A673 (cell line): ENCODE measurements at regions not wholly inside any gene's neighbourhood (a gene's known extent, or its start where the extent isn't known, plus 50 kb on each side); places are given as distances from the start of the nearest gene placed in this dataset.

Source experiments
- EZH2 ChIP-seq: fragments of 200-600 bp; sonication (generic); IDR thresholded peaks from 2 replicates; pipeline ENCODE4 v1.6.1; 2017; ENCODE audit warnings: borderline replicate concordance, low read depth, mild to moderate bottlenecking, mixed read lengths, antibody characterized with exemption, low read length; ENCODE audit not compliant: poor library complexity, severe bottlenecking
- TF ChIP-seq, protein P1 (sequence below): fragments of 300-800, 200-600 bp; sonication (generic); conservative IDR thresholded peaks from 2 replicates; pipeline ENCODE4 v1.5.1; 2017; ENCODE audit warnings: low read depth, mild to moderate bottlenecking, antibody characterized with exemption, low read length, moderate library complexity, mixed read lengths

DNA sequence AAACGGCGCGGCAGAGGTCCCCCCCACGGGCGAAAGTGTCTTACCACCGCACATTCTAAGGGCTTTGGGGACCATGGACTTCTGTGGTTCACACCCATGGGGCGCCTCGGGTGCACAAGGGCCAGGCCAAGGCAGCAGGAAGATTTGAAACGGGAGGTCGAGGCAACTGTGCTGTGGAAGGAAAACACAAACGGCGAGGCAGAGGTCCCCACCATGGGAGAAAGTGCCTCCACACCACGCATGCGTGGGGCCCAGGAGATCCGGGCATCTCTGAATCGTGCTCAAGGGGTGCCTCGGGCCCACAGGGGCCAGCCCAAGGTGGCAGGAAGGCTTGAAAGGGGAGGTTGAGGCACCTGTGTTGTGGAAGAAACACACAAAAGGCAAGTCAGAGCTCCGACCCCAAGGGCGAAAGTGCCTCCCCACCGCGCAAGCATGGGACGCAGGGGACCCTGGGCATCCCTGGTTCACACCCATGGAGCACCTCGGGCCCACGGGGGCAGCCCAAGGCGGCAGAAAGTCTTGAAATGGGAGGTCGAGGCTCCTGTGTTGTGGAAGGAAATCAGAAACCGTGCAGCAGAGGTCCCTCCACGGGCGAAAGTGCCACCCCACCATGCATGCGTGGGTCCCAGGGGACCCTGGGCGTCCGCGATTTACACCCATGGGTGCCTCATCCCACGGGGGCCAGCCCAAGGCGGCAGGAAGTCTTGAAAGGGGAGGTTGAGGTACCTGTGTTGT lies 371.0 kb downstream of the ALG10 start:
- TF ChIP-seq, protein P1, sequence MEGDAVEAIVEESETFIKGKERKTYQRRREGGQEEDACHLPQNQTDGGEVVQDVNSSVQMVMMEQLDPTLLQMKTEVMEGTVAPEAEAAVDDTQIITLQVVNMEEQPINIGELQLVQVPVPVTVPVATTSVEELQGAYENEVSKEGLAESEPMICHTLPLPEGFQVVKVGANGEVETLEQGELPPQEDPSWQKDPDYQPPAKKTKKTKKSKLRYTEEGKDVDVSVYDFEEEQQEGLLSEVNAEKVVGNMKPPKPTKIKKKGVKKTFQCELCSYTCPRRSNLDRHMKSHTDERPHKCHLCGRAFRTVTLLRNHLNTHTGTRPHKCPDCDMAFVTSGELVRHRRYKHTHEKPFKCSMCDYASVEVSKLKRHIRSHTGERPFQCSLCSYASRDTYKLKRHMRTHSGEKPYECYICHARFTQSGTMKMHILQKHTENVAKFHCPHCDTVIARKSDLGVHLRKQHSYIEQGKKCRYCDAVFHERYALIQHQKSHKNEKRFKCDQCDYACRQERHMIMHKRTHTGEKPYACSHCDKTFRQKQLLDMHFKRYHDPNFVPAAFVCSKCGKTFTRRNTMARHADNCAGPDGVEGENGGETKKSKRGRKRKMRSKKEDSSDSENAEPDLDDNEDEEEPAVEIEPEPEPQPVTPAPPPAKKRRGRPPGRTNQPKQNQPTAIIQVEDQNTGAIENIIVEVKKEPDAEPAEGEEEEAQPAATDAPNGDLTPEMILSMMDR: no peak
- TF ChIP-seq EZH2: no peak
